ENCODE measurements at regions not wholly inside any gene's neighbourhood (a gene's known extent, or its start where the extent isn't known, plus 50 kb on each side); places are given as distances from the start of the nearest gene placed in this dataset.
"Not testable (repeated sequence)": the region's sequence is repeated elsewhere in the genome, so short reads cannot be mapped to it uniquely, and the experiment has no call there.

DNA sequence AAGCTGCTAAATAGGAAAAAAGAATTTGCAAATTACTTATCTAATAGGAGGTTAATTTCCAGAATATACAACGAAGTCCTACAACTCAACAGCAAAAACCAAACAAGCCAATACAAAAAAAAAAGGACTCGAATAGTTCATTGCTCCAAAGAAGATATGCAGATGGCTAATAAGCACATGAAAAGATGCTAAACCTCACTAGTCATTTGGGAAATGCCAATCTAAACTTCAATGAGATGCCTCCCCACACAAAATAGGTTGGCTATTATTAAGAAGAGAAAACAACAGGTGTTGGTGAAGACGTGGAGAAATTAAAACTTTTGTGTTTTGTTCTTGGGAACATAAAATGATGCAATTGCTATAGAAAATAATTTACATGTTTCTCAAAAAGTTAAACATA, 1634.4 kb upstream of the DDX18 start (continued):
- TF ChIP-seq TP53 (CRISPR knock-in tag; IDR thresholded peaks at IDR 0.05): no peak
- no peak for TF ChIP-seq TEAD4 (CRISPR knock-in tag; IDR thresholded peaks at IDR 0.05)

- Mint-ChIP-seq H3K36me3 (peaks cover 38% of the 10 kb centered on the region), H3K9me3 (peaks cover 37% of the 10 kb centered on the region)
- H3K4me3 Mint-ChIP-seq; DNase-seq (ENCODE audit: low spot score); H3K27me3 Mint-ChIP-seq (ENCODE audit: low read depth); POLR2A ChIA-PET; H3K4me1 Mint-ChIP-seq; ATAC-seq; H3K27ac Mint-ChIP-seq; CTCF ChIA-PET: not testable (repeated sequence)
Observed at GRCh38 chr2:116190684-116191083, 1623.8 kb upstream of the DDX18 start.

- no peak for ATAC-seq
- peaks cover 18% of the 10 kb centered on the region for H3K36me3 Mint-ChIP-seq
- DNase-seq (ENCODE audit: low spot score): no peak
- TF ChIP-seq, protein P1, sequence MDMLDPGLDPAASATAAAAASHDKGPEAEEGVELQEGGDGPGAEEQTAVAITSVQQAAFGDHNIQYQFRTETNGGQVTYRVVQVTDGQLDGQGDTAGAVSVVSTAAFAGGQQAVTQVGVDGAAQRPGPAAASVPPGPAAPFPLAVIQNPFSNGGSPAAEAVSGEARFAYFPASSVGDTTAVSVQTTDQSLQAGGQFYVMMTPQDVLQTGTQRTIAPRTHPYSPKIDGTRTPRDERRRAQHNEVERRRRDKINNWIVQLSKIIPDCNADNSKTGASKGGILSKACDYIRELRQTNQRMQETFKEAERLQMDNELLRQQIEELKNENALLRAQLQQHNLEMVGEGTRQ (CRISPR knock-in tag; IDR thresholded peaks at IDR 0.05): no peak
- TF ChIP-seq AFF4 (CRISPR knock-in tag; IDR thresholded peaks at IDR 0.05; ENCODE audit: borderline replicate concordance) (no peak), FOXJ3 (CRISPR knock-in tag; IDR thresholded peaks at IDR 0.05; ENCODE audit: borderline replicate concordance) (no peak), JUN (CRISPR knock-in tag; IDR thresholded peaks at IDR 0.05) (no peak), SOX15 (CRISPR knock-in tag; IDR thresholded peaks at IDR 0.05) (no peak), ZNF396 (CRISPR knock-in tag; IDR thresholded peaks at IDR 0.05; ENCODE audit: borderline replicate concordance) (no peak), CREB1 (CRISPR knock-in tag; IDR thresholded peaks at IDR 0.05) (no peak), ETV6 (CRISPR knock-in tag; IDR thresholded peaks at IDR 0.05) (no peak), ESRRA (CRISPR knock-in tag; IDR thresholded peaks at IDR 0.05; ENCODE audit: borderline replicate concordance) (no peak), E2F5 (CRISPR knock-in tag; IDR thresholded peaks at IDR 0.05) (no peak), NFATC4 (CRISPR knock-in tag; IDR thresholded peaks at IDR 0.05) (no peak)
- TF ChIP-seq, protein P2, sequence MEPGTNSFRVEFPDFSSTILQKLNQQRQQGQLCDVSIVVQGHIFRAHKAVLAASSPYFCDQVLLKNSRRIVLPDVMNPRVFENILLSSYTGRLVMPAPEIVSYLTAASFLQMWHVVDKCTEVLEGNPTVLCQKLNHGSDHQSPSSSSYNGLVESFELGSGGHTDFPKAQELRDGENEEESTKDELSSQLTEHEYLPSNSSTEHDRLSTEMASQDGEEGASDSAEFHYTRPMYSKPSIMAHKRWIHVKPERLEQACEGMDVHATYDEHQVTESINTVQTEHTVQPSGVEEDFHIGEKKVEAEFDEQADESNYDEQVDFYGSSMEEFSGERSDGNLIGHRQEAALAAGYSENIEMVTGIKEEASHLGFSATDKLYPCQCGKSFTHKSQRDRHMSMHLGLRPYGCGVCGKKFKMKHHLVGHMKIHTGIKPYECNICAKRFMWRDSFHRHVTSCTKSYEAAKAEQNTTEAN (CRISPR knock-in tag; IDR thresholded peaks at IDR 0.05): no peak
- TF ChIP-seq, protein P3, sequence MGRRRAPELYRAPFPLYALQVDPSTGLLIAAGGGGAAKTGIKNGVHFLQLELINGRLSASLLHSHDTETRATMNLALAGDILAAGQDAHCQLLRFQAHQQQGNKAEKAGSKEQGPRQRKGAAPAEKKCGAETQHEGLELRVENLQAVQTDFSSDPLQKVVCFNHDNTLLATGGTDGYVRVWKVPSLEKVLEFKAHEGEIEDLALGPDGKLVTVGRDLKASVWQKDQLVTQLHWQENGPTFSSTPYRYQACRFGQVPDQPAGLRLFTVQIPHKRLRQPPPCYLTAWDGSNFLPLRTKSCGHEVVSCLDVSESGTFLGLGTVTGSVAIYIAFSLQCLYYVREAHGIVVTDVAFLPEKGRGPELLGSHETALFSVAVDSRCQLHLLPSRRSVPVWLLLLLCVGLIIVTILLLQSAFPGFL (CRISPR knock-in tag; IDR thresholded peaks at IDR 0.05; ENCODE audit: borderline replicate concordance): no peak
- H3K27me3 Mint-ChIP-seq (ENCODE audit: low read depth): peaks cover 4% of the 10 kb centered on the region; the same call in 1 of the 2 replicates
- ChIA-PET CTCF (no interaction called here), POLR2A (no interaction called here)
- H3K4me1 Mint-ChIP-seq: no peaks in the 10 kb centered on the region
- H3K4me3 Mint-ChIP-seq: no peak overlapping the region
- no peak overlapping the region for H3K27ac Mint-ChIP-seq
- peaks cover 59% of the 10 kb centered on the region for H3K9me3 Mint-ChIP-seq
Observed at GRCh38 chr2:116200086-116200485, 1614.4 kb upstream of the DDX18 start.
